ENCODE measurements at regions not wholly inside any gene's neighbourhood (a gene's known extent, or its start where the extent isn't known, plus 50 kb on each side); places are given as distances from the start of the nearest gene placed in this dataset.

GRCh38 chr11:130692220-130692619, 224.1 kb downstream of the SNX19 start:
- TF ChIP-seq CTCF (IDR thresholded peaks at IDR 0.05) (no peak), REST (IDR thresholded peaks at IDR 0.05; ENCODE audit: insufficient read depth in 1 of 2, low read depth in 2 of 2, low read length in 1 of 2) (no peak), POLR2AphosphoS5 (IDR thresholded peaks at IDR 0.05; ENCODE audit: low read depth, low read length) (no peak), SIN3A (IDR thresholded peaks at IDR 0.05; ENCODE audit: borderline replicate concordance, insufficient read depth, low read depth, low read length) (no peak), TCF7L2 (IDR thresholded peaks at IDR 0.05; ENCODE audit: low read depth, low read length) (no peak)

Measured in Panc1 (cell line).